Breast epithelium (tissue), 4 donors: ENCODE measurements at regions not wholly inside any gene's neighbourhood (a gene's known extent, or its start where the extent isn't known, plus 50 kb on each side); places are given as distances from the start of the nearest gene placed in this dataset.

Experiments
- DNase-seq, 2 donors: peaks; one replicate each; pipeline ENCODE4 v3.0.0-alpha.2; 2019; ENCODE audit warnings: low spot score in 2 of 2
- H3K27ac ChIP-seq, 2 donors: fragments of 200-600 bp; sonication (generic) in 1 of 2; one replicate each; pipeline ENCODE4 v1.5.1; 2016 to 2019; ENCODE audit warnings: mild to moderate bottlenecking in 1 of 2
- H3K27me3 ChIP-seq, 2 donors: fragments of 200-600 bp; sonication (generic) in 1 of 2; one replicate each; pipeline versions ENCODE4 v1.5.1 to v1.6.0; 2017 to 2019; ENCODE audit warnings: control low read depth in 1 of 2, mild to moderate bottlenecking in 1 of 2
- H3K36me3 ChIP-seq: fragments of 200-600 bp; one replicate; pipeline ENCODE4 v1.5.1; 2019
- H3K4me1 ChIP-seq, 2 donors: fragments of 200-600 bp; sonication (generic); one replicate each; pipeline ENCODE4 v1.5.1; 2016 to 2019; ENCODE audit warnings: control low read depth in 1 of 2
- H3K4me3 ChIP-seq, 3 donors: fragments of 200-600 bp; sonication (generic); 1 replicate in 2 of 3; 2 replicates in 1 of 3; pipeline ENCODE4 v1.5.1; 2016 to 2019; ENCODE audit warnings: mild to moderate bottlenecking in 3 of 3, moderate library complexity in 2 of 3
- H3K9me3 ChIP-seq, 2 donors: fragments of 200-600 bp; sonication (generic) in 1 of 2; one replicate each; pipeline ENCODE4 v1.5.1; 2016 to 2019; ENCODE audit warnings: control low read depth in 1 of 2
- POLR2A ChIP-seq: fragments of 450-650 bp; IDR thresholded peaks from one replicate; pipeline ENCODE4 v1.6.1; 2016; ENCODE audit warnings: antibody characterized with exemption, mild to moderate bottlenecking, moderate library complexity
- POLR2AphosphoS5 ChIP-seq, 3 donors: sonication (generic); formaldehyde crosslinking; IDR thresholded peaks; one replicate each; pipeline ENCODE4 v1.6.1; 2017; ENCODE audit warnings: antibody characterized with exemption in 3 of 3
- intact Hi-C: fragments of 100-400 bp; cut with DNase I; formaldehyde crosslinking; loops from one replicate; pipeline ENCODE4 v1.15.1; 2023; ENCODE audit warnings: low total_unique reads
- TF ChIP-seq, protein P1 (sequence below), 3 donors: fragments of 450-650 bp; IDR thresholded peaks; one replicate each; pipeline ENCODE4 v1.5.1; 2016 to 2017; ENCODE audit warnings: antibody characterized with exemption in 3 of 3, mild to moderate bottlenecking in 3 of 3, moderate library complexity in 3 of 3

DNA sequence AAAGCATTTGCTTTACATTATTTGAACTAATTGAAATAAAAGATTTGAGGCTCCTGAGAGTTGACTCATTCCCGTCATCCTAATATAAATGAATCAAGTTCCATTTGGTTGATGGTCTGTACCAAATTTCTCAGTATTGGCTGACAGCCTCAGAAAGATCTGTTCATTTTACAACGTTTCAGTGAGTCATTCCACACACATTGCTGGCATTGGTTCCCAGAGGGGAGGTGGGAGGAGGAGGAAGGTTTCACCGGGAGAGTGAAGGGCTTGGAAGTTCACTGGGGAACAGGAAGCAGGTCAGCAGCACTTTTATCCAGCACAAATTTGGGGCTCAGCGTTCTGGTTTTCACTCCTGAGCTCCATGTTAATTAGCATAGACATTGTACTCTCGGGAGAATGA, 176.7 kb upstream of the CADPS start:
- Histone ChIP-seq H3K4me1 (no peaks in the 10 kb centered on the region), H3K36me3 (no peaks in the 10 kb centered on the region), H3K9me3 (no peaks in the 10 kb centered on the region), H3K4me3 (no peak overlapping the region), H3K27ac (no peak overlapping the region), H3K27me3 (no peaks in the 10 kb centered on the region)
- no peak for DNase-seq
- intact Hi-C loops = no loop called here
- no peak for TF ChIP-seq POLR2AphosphoS5 (IDR thresholded peaks at IDR 0.05)
- no peak for TF ChIP-seq POLR2A
- TF ChIP-seq, protein P1, sequence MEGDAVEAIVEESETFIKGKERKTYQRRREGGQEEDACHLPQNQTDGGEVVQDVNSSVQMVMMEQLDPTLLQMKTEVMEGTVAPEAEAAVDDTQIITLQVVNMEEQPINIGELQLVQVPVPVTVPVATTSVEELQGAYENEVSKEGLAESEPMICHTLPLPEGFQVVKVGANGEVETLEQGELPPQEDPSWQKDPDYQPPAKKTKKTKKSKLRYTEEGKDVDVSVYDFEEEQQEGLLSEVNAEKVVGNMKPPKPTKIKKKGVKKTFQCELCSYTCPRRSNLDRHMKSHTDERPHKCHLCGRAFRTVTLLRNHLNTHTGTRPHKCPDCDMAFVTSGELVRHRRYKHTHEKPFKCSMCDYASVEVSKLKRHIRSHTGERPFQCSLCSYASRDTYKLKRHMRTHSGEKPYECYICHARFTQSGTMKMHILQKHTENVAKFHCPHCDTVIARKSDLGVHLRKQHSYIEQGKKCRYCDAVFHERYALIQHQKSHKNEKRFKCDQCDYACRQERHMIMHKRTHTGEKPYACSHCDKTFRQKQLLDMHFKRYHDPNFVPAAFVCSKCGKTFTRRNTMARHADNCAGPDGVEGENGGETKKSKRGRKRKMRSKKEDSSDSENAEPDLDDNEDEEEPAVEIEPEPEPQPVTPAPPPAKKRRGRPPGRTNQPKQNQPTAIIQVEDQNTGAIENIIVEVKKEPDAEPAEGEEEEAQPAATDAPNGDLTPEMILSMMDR (IDR thresholded peaks at IDR 0.05) = no peak

DNA sequence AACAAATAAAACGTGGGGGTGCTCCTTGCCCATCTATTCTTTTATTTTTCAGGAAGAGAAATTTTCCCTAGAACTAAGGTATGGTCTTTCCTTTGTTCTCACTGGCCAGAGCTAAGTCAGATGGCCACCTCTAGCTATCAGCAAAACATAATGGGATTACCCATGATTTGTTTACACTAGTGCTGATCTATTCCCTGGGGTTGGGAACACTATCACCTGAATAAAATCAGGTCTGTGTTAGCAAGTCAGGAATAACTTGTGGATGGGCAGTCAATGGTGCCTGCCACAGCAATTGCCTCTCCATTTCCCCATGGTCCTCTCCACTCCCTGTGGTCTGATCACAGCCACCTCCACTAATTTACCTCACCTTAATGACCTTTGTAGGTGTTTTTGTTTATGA, 181.7 kb upstream of the CADPS start:
- no peaks in the 10 kb centered on the region for H3K9me3 ChIP-seq
- H3K36me3 ChIP-seq = no peaks in the 10 kb centered on the region
- no peaks in the 10 kb centered on the region for H3K4me1 ChIP-seq
- no peaks in the 10 kb centered on the region for H3K27me3 ChIP-seq
- H3K27ac ChIP-seq = no peak overlapping the region
- no peak for DNase-seq
- H3K4me3 ChIP-seq = no peak overlapping the region
- intact Hi-C loops = no loop called here
- TF ChIP-seq, protein P1 (IDR thresholded peaks at IDR 0.05) = no peak
- TF ChIP-seq POLR2A (no peak), POLR2AphosphoS5 (IDR thresholded peaks at IDR 0.05) (no peak)

DNA sequence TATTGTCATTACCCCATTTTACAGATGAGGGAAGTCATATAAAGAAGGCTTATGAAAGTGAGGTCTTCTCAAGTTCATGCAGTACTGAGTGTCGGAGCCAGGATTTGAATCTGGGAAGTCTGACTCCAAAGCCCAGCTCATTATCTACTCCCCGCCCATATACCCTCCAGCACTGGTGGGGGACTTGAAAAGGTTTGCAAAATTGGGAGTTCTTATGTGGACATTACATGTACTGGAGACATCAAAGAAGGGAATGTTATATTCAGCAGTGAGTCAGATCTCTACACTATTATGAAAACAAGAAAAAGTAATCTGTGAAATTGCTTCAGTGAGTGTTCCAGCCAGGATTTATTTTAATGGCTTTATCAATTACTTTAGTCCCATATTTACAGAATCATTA, 185.2 kb upstream of the CADPS start:
- no peak for DNase-seq
- intact Hi-C loops = no loop called here
- Histone ChIP-seq H3K36me3 (no peaks in the 10 kb centered on the region), H3K4me1 (no peaks in the 10 kb centered on the region), H3K27me3 (no peaks in the 10 kb centered on the region), H3K4me3 (no peak overlapping the region), H3K9me3 (no peaks in the 10 kb centered on the region), H3K27ac (no peak overlapping the region)
- TF ChIP-seq, protein P1 (IDR thresholded peaks at IDR 0.05) = no peak
- no peak for TF ChIP-seq POLR2AphosphoS5 (IDR thresholded peaks at IDR 0.05)

DNA sequence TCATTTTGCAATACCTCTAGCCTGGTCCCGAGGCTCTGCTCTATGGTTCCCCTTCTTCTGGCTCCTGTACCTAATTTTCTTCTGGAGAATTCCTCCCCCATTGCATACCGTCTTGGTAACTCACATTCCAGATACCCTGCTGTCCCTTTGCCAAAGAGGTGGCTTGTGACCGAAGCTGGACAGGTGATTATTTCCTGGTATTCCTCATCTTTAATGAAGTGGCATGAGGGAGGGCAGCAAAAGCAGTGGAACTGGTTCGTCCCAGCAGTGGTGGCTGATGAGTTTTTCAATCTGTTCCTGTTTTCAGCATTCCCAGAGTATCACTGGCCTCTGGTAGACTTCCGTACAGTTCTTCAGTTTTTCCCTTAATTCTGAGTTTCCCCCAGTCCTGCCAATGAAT, 186.2 kb upstream of the CADPS start:
- no peak for DNase-seq
- intact Hi-C loops = no loop called here
- TF ChIP-seq, protein P1 (IDR thresholded peaks at IDR 0.05) = no peak
- no peak for TF ChIP-seq POLR2A
- TF ChIP-seq POLR2AphosphoS5 (IDR thresholded peaks at IDR 0.05) = no peak
- H3K9me3 ChIP-seq = no peaks in the 10 kb centered on the region
- no peaks in the 10 kb centered on the region for H3K4me1 ChIP-seq
- H3K27ac ChIP-seq = no peak overlapping the region
- no peaks in the 10 kb centered on the region for H3K36me3 ChIP-seq
- no peak overlapping the region for H3K4me3 ChIP-seq
- no peaks in the 10 kb centered on the region for H3K27me3 ChIP-seq

DNA sequence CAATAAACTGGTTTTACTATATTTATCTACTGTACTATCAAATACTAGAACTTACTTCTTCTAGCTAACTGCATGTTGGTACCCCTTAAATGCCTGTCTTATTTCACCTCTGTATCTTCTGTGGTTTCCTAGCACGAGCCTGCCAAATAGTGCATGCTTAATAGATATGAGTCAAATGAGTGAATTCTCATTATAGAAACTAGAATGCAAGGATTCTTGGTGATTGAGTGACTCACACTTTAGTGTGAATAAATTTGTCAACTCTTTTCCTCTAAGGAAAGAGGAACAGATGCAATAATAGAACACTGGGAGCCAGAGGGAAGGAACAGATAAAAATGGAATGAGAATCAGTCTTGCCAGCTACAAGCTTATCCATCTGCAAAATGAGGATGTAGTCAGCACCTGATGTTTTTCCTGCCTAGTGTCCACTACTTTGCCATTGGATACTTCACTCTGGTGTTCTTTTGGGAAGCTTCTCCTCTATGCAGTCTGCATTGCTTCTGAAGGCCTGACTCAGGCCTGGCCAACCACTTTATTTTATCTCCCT, 189.1 kb upstream of the CADPS start:
- H3K4me3 ChIP-seq = no peak overlapping the region
- no peak for DNase-seq
- no peaks in the 10 kb centered on the region for H3K9me3 ChIP-seq
- H3K27me3 ChIP-seq = no peaks in the 10 kb centered on the region
- TF ChIP-seq POLR2A = no peak
- TF ChIP-seq, protein P1 (IDR thresholded peaks at IDR 0.05) = no peak
- TF ChIP-seq POLR2AphosphoS5 (IDR thresholded peaks at IDR 0.05) = no peak
- no peaks in the 10 kb centered on the region for H3K4me1 ChIP-seq
- intact Hi-C loops = no loop called here
- H3K36me3 ChIP-seq = no peaks in the 10 kb centered on the region
- no peak overlapping the region for H3K27ac ChIP-seq
